ENCODE measurements at regions not wholly inside any gene's neighbourhood (a gene's known extent, or its start where the extent isn't known, plus 50 kb on each side); places are given as distances from the start of the nearest gene placed in this dataset.

GRCh38 chrX:83759872-83760271 lies 101.1 kb upstream of the CYLC1 start:
- TF ChIP-seq CTCF (IDR thresholded peaks at IDR 0.05) (no peak), POLR2A (IDR thresholded peaks at IDR 0.05) (no peak), POLR2AphosphoS5 (IDR thresholded peaks at IDR 0.05) (no peak), EP300 (IDR thresholded peaks at IDR 0.05) (no peak)

Data from upper lobe of left lung (tissue), 4 donors.